Activated naive CD4-positive, alpha-beta T cell treated with anti-CD3 and anti-CD28 coated beads for 36 hours (primary cell): ENCODE measurements at regions not wholly inside any gene's neighbourhood (a gene's known extent, or its start where the extent isn't known, plus 50 kb on each side); places are given as distances from the start of the nearest gene placed in this dataset.
"Not testable (repeated sequence)": the region's sequence is repeated elsewhere in the genome, so short reads cannot be mapped to it uniquely, and the experiment has no call there.

ENCODE experiments used
- CTCF ChIA-PET: fragments of 350-600 bp; sonication (Branson Sonifier 250); formaldehyde crosslinking; loops from one replicate; lab custom pipeline; 2021; ENCODE audit warnings: antibody characterized with exemption; lab: Charles Lee
- DNase-seq: peaks from one replicate; pipeline ENCODE4 v3.0.0-alpha.2; 2020
- H3K27ac Mint-ChIP-seq: one replicate; pipeline ENCODE4 v1.8.0; 2021; ENCODE audit warnings: mild to moderate bottlenecking, mixed read lengths
- H3K27me3 Mint-ChIP-seq: one replicate; pipeline ENCODE4 v1.8.0; 2021; ENCODE audit warnings: low read depth, mixed read lengths
- H3K36me3 Mint-ChIP-seq: one replicate; pipeline ENCODE4 v1.8.0; 2021; ENCODE audit warnings: low read depth, mixed read lengths
- H3K4me1 Mint-ChIP-seq: one replicate; pipeline ENCODE4 v1.8.0; 2021; ENCODE audit warnings: low read depth, mixed read lengths
- H3K4me3 Mint-ChIP-seq: one replicate; pipeline ENCODE4 v1.8.0; 2021; ENCODE audit warnings: mild to moderate bottlenecking, moderate library complexity, mixed read lengths
- H3K9me3 Mint-ChIP-seq: one replicate; pipeline ENCODE4 v1.8.0; 2021; ENCODE audit warnings: mixed read lengths
- intact Hi-C: fragments of 100-400 bp; cut with micrococcal nuclease; formaldehyde crosslinking; loops from one replicate; pipeline ENCODE4 v1.15.1; 2023

GRCh38 chr19:32084756-32085363 lies 260.6 kb upstream of the ZNF507 start:
- H3K27ac Mint-ChIP-seq, H3K27me3 Mint-ChIP-seq, intact Hi-C loops, DNase-seq, H3K4me1 Mint-ChIP-seq, H3K9me3 Mint-ChIP-seq, CTCF ChIA-PET, H3K4me3 Mint-ChIP-seq, H3K36me3 Mint-ChIP-seq: not testable (repeated sequence)

GRCh38 chr19:32091241-32091640 lies 254.2 kb upstream of the ZNF507 start:
- Mint-ChIP-seq H3K27ac (no peak overlapping the region), H3K36me3 (no peaks in the 10 kb centered on the region), H3K27me3 (peaks cover 6% of the 10 kb centered on the region), H3K4me1 (no peaks in the 10 kb centered on the region), H3K9me3 (peaks cover 2% of the 10 kb centered on the region), H3K4me3 (no peak overlapping the region)
- CTCF ChIA-PET = no interaction called here
- DNase-seq = no peak
- intact Hi-C loops = no loop called here

GRCh38 chr19:32097011-32097410 lies 248.4 kb upstream of the ZNF507 start:
- Mint-ChIP-seq H3K27ac (no peak overlapping the region), H3K9me3 (peaks cover 3% of the 10 kb centered on the region), H3K4me1 (no peaks in the 10 kb centered on the region), H3K27me3 (no peaks in the 10 kb centered on the region), H3K36me3 (no peaks in the 10 kb centered on the region), H3K4me3 (no peak overlapping the region)
- no peak for DNase-seq
- CTCF ChIA-PET = no interaction called here
- intact Hi-C loops = no loop called here

GRCh38 chr19:32097620-32098019 lies 247.8 kb upstream of the ZNF507 start:
- intact Hi-C loops = no loop called here
- Mint-ChIP-seq H3K27me3 (peaks cover 1% of the 10 kb centered on the region), H3K4me1 (no peaks in the 10 kb centered on the region), H3K4me3 (no peak overlapping the region), H3K36me3 (no peaks in the 10 kb centered on the region), H3K9me3 (peaks cover 3% of the 10 kb centered on the region), H3K27ac (no peak overlapping the region)
- no peak for DNase-seq
- CTCF ChIA-PET = no interaction called here

GRCh38 chr19:32098968-32099367 lies 246.4 kb upstream of the ZNF507 start:
- Mint-ChIP-seq H3K36me3 (no peaks in the 10 kb centered on the region), H3K4me1 (no peaks in the 10 kb centered on the region), H3K9me3 (peaks cover 3% of the 10 kb centered on the region), H3K27me3 (peaks cover 8% of the 10 kb centered on the region), H3K4me3 (no peak overlapping the region), H3K27ac (no peak overlapping the region)
- DNase-seq = no peak
- intact Hi-C loops = no loop called here
- CTCF ChIA-PET = no interaction called here

GRCh38 chr19:32101206-32101605 lies 244.2 kb upstream of the ZNF507 start:
- no peak overlapping the region for H3K27ac Mint-ChIP-seq
- CTCF ChIA-PET = no interaction called here
- no peaks in the 10 kb centered on the region for H3K4me1 Mint-ChIP-seq
- intact Hi-C loops = no loop called here
- no peak overlapping the region for H3K4me3 Mint-ChIP-seq
- DNase-seq = no peak
- H3K9me3 Mint-ChIP-seq = peaks cover 3% of the 10 kb centered on the region
- peaks cover 18% of the 10 kb centered on the region for H3K27me3 Mint-ChIP-seq
- H3K36me3 Mint-ChIP-seq = no peaks in the 10 kb centered on the region

GRCh38 chr19:32103541-32103940 lies 241.9 kb upstream of the ZNF507 start:
- peaks cover 20% of the 10 kb centered on the region for H3K27me3 Mint-ChIP-seq
- peaks cover 3% of the 10 kb centered on the region for H3K9me3 Mint-ChIP-seq
- CTCF ChIA-PET = interaction anchor here (0.6 kb wide), 1 partner anchor 63 kb away, joined by 3 read pairs; no protein-coding TSS in a partner anchor
- H3K4me1 Mint-ChIP-seq = no peaks in the 10 kb centered on the region
- H3K4me3 Mint-ChIP-seq = no peak overlapping the region
- no peak for DNase-seq
- intact Hi-C loops = no loop called here
- no peak overlapping the region for H3K27ac Mint-ChIP-seq
- H3K36me3 Mint-ChIP-seq = no peaks in the 10 kb centered on the region

GRCh38 chr19:32104153-32104849 lies 241.1 kb upstream of the ZNF507 start:
- intact Hi-C loops = no loop called here
- H3K27ac Mint-ChIP-seq = no peak overlapping the region
- H3K4me1 Mint-ChIP-seq = no peaks in the 10 kb centered on the region
- no peak overlapping the region for H3K4me3 Mint-ChIP-seq
- H3K9me3 Mint-ChIP-seq = peaks cover 3% of the 10 kb centered on the region
- no peak for DNase-seq
- no peaks in the 10 kb centered on the region for H3K36me3 Mint-ChIP-seq
- peaks cover 20% of the 10 kb centered on the region for H3K27me3 Mint-ChIP-seq
- CTCF ChIA-PET = interaction anchor here (0.6 kb wide), 1 partner anchor 64 kb away, joined by 3 read pairs; no protein-coding TSS in a partner anchor

- no peak overlapping the region for H3K4me3 Mint-ChIP-seq
- no peaks in the 10 kb centered on the region for H3K4me1 Mint-ChIP-seq
- intact Hi-C loops = no loop called here
- no peak for DNase-seq
- no peaks in the 10 kb centered on the region for H3K36me3 Mint-ChIP-seq
- H3K9me3 Mint-ChIP-seq = peaks cover 2% of the 10 kb centered on the region
- H3K27me3 Mint-ChIP-seq = peaks cover 20% of the 10 kb centered on the region
- CTCF ChIA-PET = no interaction called here
- H3K27ac Mint-ChIP-seq = no peak overlapping the region
Observed at GRCh38 chr19:32104850-32105235, 240.6 kb upstream of the ZNF507 start.

- Mint-ChIP-seq H3K9me3 (no peaks in the 10 kb centered on the region), H3K27me3 (peaks cover 20% of the 10 kb centered on the region), H3K36me3 (no peaks in the 10 kb centered on the region), H3K4me1 (no peaks in the 10 kb centered on the region), H3K27ac (no peak overlapping the region), H3K4me3 (no peak overlapping the region)
- CTCF ChIA-PET = no interaction called here
- DNase-seq = no peak
- intact Hi-C loops = no loop called here
Observed at GRCh38 chr19:32105527-32106310, 239.7 kb upstream of the ZNF507 start.

- H3K4me3 Mint-ChIP-seq = no peak overlapping the region
- intact Hi-C loops = no loop called here
Observed at GRCh38 chr19:32122258-32122657, 223.2 kb upstream of the ZNF507 start.

GRCh38 chr19:32123355-32123940 lies 222.0 kb upstream of the ZNF507 start:
- Mint-ChIP-seq H3K9me3 (peaks cover 2% of the 10 kb centered on the region), H3K36me3 (no peaks in the 10 kb centered on the region), H3K4me1 (no peaks in the 10 kb centered on the region), H3K4me3 (no peak overlapping the region), H3K27me3 (peaks cover 27% of the 10 kb centered on the region), H3K27ac (no peak overlapping the region)
- intact Hi-C loops = no loop called here
- DNase-seq = no peak
- CTCF ChIA-PET = no interaction called here

More at GRCh38 chr19:32122258-32122657, 223.2 kb upstream of the ZNF507 start:
- CTCF ChIA-PET = no interaction called here
- no peaks in the 10 kb centered on the region for H3K36me3 Mint-ChIP-seq
- peaks cover 7% of the 10 kb centered on the region for H3K9me3 Mint-ChIP-seq
- no peak for DNase-seq
- H3K4me1 Mint-ChIP-seq = no peaks in the 10 kb centered on the region
- no peak overlapping the region for H3K27ac Mint-ChIP-seq
- H3K27me3 Mint-ChIP-seq = peaks cover 27% of the 10 kb centered on the region
